ENCODE measurements at regions not wholly inside any gene's neighbourhood (a gene's known extent, or its start where the extent isn't known, plus 50 kb on each side); places are given as distances from the start of the nearest gene placed in this dataset.

DNA sequence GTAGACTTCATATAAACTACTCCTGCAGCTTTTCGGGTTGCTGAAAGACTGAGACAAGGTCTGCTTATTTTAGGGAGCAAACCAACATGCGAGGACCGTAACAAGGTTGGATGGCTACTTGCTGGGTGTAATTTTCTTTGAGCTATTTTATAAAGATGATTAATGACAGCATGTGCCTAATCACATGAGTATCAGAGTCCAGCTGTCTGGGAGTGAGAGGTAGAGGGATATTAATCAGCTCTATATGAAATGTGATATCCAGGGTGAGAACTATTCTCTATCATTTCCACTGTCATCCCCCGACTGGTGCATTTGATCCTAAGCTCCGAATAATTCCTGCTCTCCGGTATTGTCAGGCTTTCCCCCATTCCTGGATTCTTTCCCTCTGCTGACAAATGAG lies 193.8 kb upstream of the HMHB1 start:
- ATAC-seq (no peak), FAIRE-seq (no peak), DNase-seq (ENCODE audit: low spot score) (no peak)
- Histone ChIP-seq H3K4me3 (replicated peaks in 1 of 3; ENCODE audit: insufficient read depth in 1 of 3, low read depth in 2 of 3, low read length in 3 of 3) (no peak overlapping the region), H3K36me3 (replicated peaks in 1 of 2; ENCODE audit: control insufficient read depth in 1 of 2, insufficient read depth in 2 of 2, low read length in 2 of 2) (no peaks in the 10 kb centered on the region), H3K27me3 (ENCODE audit: control insufficient read depth in 1 of 2, insufficient read depth in 2 of 2, low read length in 2 of 2) (no peaks in the 10 kb centered on the region), H2AFZ (ENCODE audit: low read length) (no peak overlapping the region), H3K4me2 (ENCODE audit: low read depth, low read length) (no peak overlapping the region), H3K9ac (ENCODE audit: insufficient read depth, low read depth, low read length) (no peak overlapping the region), H3K9me3 (ENCODE audit: low read length) (no peaks in the 10 kb centered on the region), H3K4me1 (ENCODE audit: insufficient read depth, low read length) (no peaks in the 10 kb centered on the region), H4K20me1 (ENCODE audit: insufficient read depth, low read length) (no peaks in the 10 kb centered on the region), H3K79me2 (ENCODE audit: insufficient read depth, low read length) (no peaks in the 10 kb centered on the region), H3K27ac (ENCODE audit: extremely low read length, insufficient read depth, low read length) (no peak overlapping the region)
- ChIA-PET CTCF (ENCODE audit: low intra/inter-chr PET ratio, low total read pairs) (no interaction called here), POLR2A (no interaction called here)
- in situ Hi-C loops (cut with HindIII; ENCODE audit: extremely low pct_ligation_motif_present, low pct_unique_long_range_greater_than_20kb): no loop called here
- WGBS (ENCODE audit: low lambda C conversion rate): 76% methylated on average over 6 of the region's 6 CpGs
- intact Hi-C loops (cut with micrococcal nuclease; ENCODE audit: unreplicated experiment): no loop called here
- BruUV-seq (replicated peaks): no TSS peak
- TF ChIP-seq ZNF496 (CRISPR knock-in tag; IDR thresholded peaks at IDR 0.05; ENCODE audit: insufficient replicate concordance) (no peak), ZNF557 (CRISPR knock-in tag; IDR thresholded peaks at IDR 0.05) (no peak), TBX3 (IDR thresholded peaks at IDR 0.05; ENCODE audit: borderline replicate concordance) (no peak), ZBTB42 (CRISPR knock-in tag; IDR thresholded peaks at IDR 0.05) (no peak), HOXA9 (CRISPR knock-in tag; IDR thresholded peaks at IDR 0.05; ENCODE audit: borderline replicate concordance) (no peak)
- TF ChIP-seq, protein P1, sequence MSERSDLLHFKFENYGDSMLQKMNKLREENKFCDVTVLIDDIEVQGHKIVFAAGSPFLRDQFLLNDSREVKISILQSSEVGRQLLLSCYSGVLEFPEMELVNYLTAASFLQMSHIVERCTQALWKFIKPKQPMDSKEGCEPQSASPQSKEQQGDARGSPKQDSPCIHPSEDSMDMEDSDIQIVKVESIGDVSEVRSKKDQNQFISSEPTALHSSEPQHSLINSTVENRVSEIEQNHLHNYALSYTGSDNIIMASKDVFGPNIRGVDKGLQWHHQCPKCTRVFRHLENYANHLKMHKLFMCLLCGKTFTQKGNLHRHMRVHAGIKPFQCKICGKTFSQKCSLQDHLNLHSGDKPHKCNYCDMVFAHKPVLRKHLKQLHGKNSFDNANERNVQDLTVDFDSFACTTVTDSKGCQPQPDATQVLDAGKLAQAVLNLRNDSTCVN (CRISPR knock-in tag; IDR thresholded peaks at IDR 0.05; ENCODE audit: borderline replicate concordance): no peak
- TF ChIP-seq, protein P2, sequence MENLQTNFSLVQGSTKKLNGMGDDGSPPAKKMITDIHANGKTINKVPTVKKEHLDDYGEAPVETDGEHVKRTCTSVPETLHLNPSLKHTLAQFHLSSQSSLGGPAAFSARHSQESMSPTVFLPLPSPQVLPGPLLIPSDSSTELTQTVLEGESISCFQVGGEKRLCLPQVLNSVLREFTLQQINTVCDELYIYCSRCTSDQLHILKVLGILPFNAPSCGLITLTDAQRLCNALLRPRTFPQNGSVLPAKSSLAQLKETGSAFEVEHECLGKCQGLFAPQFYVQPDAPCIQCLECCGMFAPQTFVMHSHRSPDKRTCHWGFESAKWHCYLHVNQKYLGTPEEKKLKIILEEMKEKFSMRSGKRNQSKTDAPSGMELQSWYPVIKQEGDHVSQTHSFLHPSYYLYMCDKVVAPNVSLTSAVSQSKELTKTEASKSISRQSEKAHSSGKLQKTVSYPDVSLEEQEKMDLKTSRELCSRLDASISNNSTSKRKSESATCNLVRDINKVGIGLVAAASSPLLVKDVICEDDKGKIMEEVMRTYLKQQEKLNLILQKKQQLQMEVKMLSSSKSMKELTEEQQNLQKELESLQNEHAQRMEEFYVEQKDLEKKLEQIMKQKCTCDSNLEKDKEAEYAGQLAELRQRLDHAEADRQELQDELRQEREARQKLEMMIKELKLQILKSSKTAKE (CRISPR knock-in tag; IDR thresholded peaks at IDR 0.05; ENCODE audit: borderline replicate concordance): no peak
- TF ChIP-seq, protein P3, sequence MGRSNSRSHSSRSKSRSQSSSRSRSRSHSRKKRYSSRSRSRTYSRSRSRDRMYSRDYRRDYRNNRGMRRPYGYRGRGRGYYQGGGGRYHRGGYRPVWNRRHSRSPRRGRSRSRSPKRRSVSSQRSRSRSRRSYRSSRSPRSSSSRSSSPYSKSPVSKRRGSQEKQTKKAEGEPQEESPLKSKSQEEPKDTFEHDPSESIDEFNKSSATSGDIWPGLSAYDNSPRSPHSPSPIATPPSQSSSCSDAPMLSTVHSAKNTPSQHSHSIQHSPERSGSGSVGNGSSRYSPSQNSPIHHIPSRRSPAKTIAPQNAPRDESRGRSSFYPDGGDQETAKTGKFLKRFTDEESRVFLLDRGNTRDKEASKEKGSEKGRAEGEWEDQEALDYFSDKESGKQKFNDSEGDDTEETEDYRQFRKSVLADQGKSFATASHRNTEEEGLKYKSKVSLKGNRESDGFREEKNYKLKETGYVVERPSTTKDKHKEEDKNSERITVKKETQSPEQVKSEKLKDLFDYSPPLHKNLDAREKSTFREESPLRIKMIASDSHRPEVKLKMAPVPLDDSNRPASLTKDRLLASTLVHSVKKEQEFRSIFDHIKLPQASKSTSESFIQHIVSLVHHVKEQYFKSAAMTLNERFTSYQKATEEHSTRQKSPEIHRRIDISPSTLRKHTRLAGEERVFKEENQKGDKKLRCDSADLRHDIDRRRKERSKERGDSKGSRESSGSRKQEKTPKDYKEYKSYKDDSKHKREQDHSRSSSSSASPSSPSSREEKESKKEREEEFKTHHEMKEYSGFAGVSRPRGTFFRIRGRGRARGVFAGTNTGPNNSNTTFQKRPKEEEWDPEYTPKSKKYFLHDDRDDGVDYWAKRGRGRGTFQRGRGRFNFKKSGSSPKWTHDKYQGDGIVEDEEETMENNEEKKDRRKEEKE (IDR thresholded peaks at IDR 0.05): no peak

All from HepG2 (cell line).